H9 (cell line): ENCODE measurements at regions not wholly inside any gene's neighbourhood (a gene's known extent, or its start where the extent isn't known, plus 50 kb on each side); places are given as distances from the start of the nearest gene placed in this dataset.

Source experiments
- DNase-seq: peaks from one replicate; pipeline ENCODE4 v3.0.0-alpha.2; 2017
- H2AFZ ChIP-seq: one replicate; pipeline ENCODE4 v1.6.1; 2013; ENCODE audit warnings: mild to moderate bottlenecking, low read length, control low read depth, moderate library complexity
- H2AK5ac ChIP-seq: 2 replicates; pipeline ENCODE4 v1.6.1; 2013; ENCODE audit warnings: low read length, control low read depth, mixed read lengths; ENCODE audit not compliant: insufficient read length
- H2BK120ac ChIP-seq: one replicate; pipeline ENCODE4 v1.6.1; 2013; ENCODE audit warnings: low read depth, mild to moderate bottlenecking, low read length, control low read depth, inconsistent platforms; ENCODE audit not compliant: poor library complexity, severe bottlenecking
- H2BK12ac ChIP-seq: 2 replicates; pipeline ENCODE4 v1.6.1; 2013; ENCODE audit warnings: low read length, control low read depth, mixed read lengths, low read depth; ENCODE audit not compliant: insufficient read length
- H2BK15ac ChIP-seq: 2 replicates; pipeline ENCODE4 v1.6.1; 2013; ENCODE audit warnings: low read depth, low read length, control low read depth
- H2BK20ac ChIP-seq: one replicate; pipeline ENCODE4 v1.6.1; 2013; ENCODE audit warnings: low read depth, mild to moderate bottlenecking, low read length, control low read depth, inconsistent platforms; ENCODE audit not compliant: poor library complexity, severe bottlenecking
- H2BK5ac ChIP-seq: 2 replicates; pipeline ENCODE4 v1.6.1; 2013; ENCODE audit warnings: low read length, control low read depth, mixed read lengths; ENCODE audit not compliant: insufficient read length
- H3K14ac ChIP-seq: 2 replicates; pipeline ENCODE4 v1.6.1; 2013; ENCODE audit warnings: low read length, control low read depth; ENCODE audit not compliant: insufficient read depth
- H3K18ac ChIP-seq: 2 replicates; pipeline ENCODE4 v1.6.1; 2013; ENCODE audit warnings: low read depth, mild to moderate bottlenecking, mixed read lengths, low read length, control low read depth; ENCODE audit not compliant: insufficient read length
- H3K23ac ChIP-seq: 2 replicates; pipeline ENCODE4 v1.6.1; 2013; ENCODE audit warnings: low read length, control low read depth, mixed read lengths, low read depth; ENCODE audit not compliant: insufficient read length
- H3K23me2 ChIP-seq: 2 replicates; pipeline ENCODE4 v1.6.1; 2013; ENCODE audit warnings: low read depth, mild to moderate bottlenecking, mixed read lengths, low read length, control low read depth; ENCODE audit not compliant: insufficient read length, poor library complexity, severe bottlenecking
- H3K27ac ChIP-seq: 2 replicates; pipeline ENCODE4 v1.5.1; 2013; ENCODE audit warnings: low read length, control low read depth, mixed read lengths, low read depth; ENCODE audit not compliant: insufficient read length
- H3K27me3 ChIP-seq: 2 replicates; pipeline ENCODE4 v1.6.1; 2013; ENCODE audit warnings: low read length, control low read depth, inconsistent platforms; ENCODE audit not compliant: insufficient read depth
- H3K4ac ChIP-seq: 2 replicates; pipeline ENCODE4 v1.6.1; 2013; ENCODE audit warnings: low read depth, mild to moderate bottlenecking, control low read depth, inconsistent platforms, low read length, moderate library complexity
- H3K4me1 ChIP-seq: 2 replicates; pipeline ENCODE4 v1.6.1; 2013; ENCODE audit warnings: low read length, control low read depth, inconsistent platforms; ENCODE audit not compliant: insufficient read depth
- H3K4me2 ChIP-seq: 2 replicates; pipeline ENCODE4 v1.6.1; 2013; ENCODE audit warnings: low read length, control low read depth, mixed read lengths; ENCODE audit not compliant: insufficient read length, insufficient read depth
- H3K56ac ChIP-seq: 2 replicates; pipeline ENCODE4 v1.6.1; 2013; ENCODE audit warnings: low read depth, mild to moderate bottlenecking, mixed read lengths, low read length, control low read depth; ENCODE audit not compliant: insufficient read length
- H3K79me1 ChIP-seq: 2 replicates; pipeline ENCODE4 v1.6.1; 2013; ENCODE audit warnings: low read depth, mild to moderate bottlenecking, moderate library complexity, low read length, control low read depth, inconsistent platforms; ENCODE audit not compliant: insufficient read depth, poor library complexity, severe bottlenecking
- H3K79me2 ChIP-seq: 2 replicates; pipeline ENCODE4 v1.6.1; 2013; ENCODE audit warnings: low read length, control low read depth, inconsistent platforms; ENCODE audit not compliant: insufficient read depth
- H3K9ac ChIP-seq: 2 replicates; pipeline ENCODE4 v1.6.1; 2013; ENCODE audit warnings: low read length, control low read depth, mixed read lengths; ENCODE audit not compliant: insufficient read length; ENCODE audit errors: extremely low read depth
- H3K9me3 ChIP-seq: one replicate; pipeline ENCODE4 v1.6.1; 2013; ENCODE audit warnings: low read depth, low read length, inconsistent platforms; ENCODE audit not compliant: control insufficient read depth
- H3T11ph ChIP-seq: one replicate; pipeline ENCODE4 v1.6.1; 2013; ENCODE audit warnings: mild to moderate bottlenecking, low read length, control low read depth, inconsistent platforms
- H4K20me1 ChIP-seq: one replicate; pipeline ENCODE4 v1.6.1; 2013; ENCODE audit not compliant: control insufficient read depth, insufficient read length, insufficient read depth
- H4K5ac ChIP-seq: 2 replicates; pipeline ENCODE4 v1.6.1; 2013; ENCODE audit warnings: low read depth, mild to moderate bottlenecking, mixed read lengths, low read length, control low read depth; ENCODE audit not compliant: insufficient read length
- H4K8ac ChIP-seq: replicated peaks from 2 replicates; pipeline ENCODE4 v1.6.1; 2013; ENCODE audit warnings: low read length, control low read depth, mixed read lengths, low read depth; ENCODE audit not compliant: insufficient read length
- H4K91ac ChIP-seq: 2 replicates; pipeline ENCODE4 v1.6.1; 2013; ENCODE audit warnings: low read depth, mild to moderate bottlenecking, moderate library complexity, mixed read lengths, low read length, control low read depth; ENCODE audit not compliant: insufficient read length
- H3K27ac Mint-ChIP-seq, 3 experiments: 2 replicates in 2 of 3; 3 replicates in 1 of 3; pipeline ENCODE4 v1.8.0; 2020 to 2021; ENCODE audit warnings: mixed read lengths in 3 of 3, mild to moderate bottlenecking in 1 of 3, moderate library complexity in 1 of 3
- H3K27me3 Mint-ChIP-seq: 2 replicates; pipeline ENCODE4 v1.8.0; 2021; ENCODE audit warnings: low read depth, mild to moderate bottlenecking, moderate library complexity, mixed read lengths
- H3K36me3 Mint-ChIP-seq, 3 experiments: 2 replicates in 2 of 3; 3 replicates in 1 of 3; pipeline ENCODE4 v1.8.0; 2020 to 2021; ENCODE audit warnings: low read depth in 3 of 3, mixed read lengths in 3 of 3; ENCODE audit not compliant: insufficient read depth in 1 of 3
- H3K4me1 Mint-ChIP-seq, 2 experiments: 2 replicates each; pipeline ENCODE4 v1.8.0; 2020; ENCODE audit warnings: mixed read lengths in 2 of 2
- H3K4me3 Mint-ChIP-seq, 2 experiments: 2 replicates in 1 of 2; 3 replicates in 1 of 2; pipeline ENCODE4 v1.8.0; 2020 to 2021; ENCODE audit warnings: mild to moderate bottlenecking in 2 of 2, mixed read lengths in 2 of 2, moderate library complexity in 1 of 2
- H3K9me3 Mint-ChIP-seq, 2 experiments: 2 replicates in 1 of 2; 3 replicates in 1 of 2; pipeline ENCODE4 v1.8.0; 2020; ENCODE audit warnings: mild to moderate bottlenecking in 2 of 2, mixed read lengths in 2 of 2, moderate library complexity in 1 of 2
- whole genome bisulfite sequencing: extraction: QIAGEN DNeasy Blood & Tissue Kit; methylation state at CpG from one replicate; pipeline ENCODE4 v1.1.7; 2013; ENCODE audit warnings: missing lambda C conversion rate, low lambda C conversion rate, mixed read lengths; ENCODE audit not compliant: insufficient read length; ENCODE audit errors: extremely low coverage; 5-methylcytosine and 5-hydroxymethylcytosine counted together
- TF ChIP-seq, protein P1 (sequence below): fragments of 200-600 bp; sonication (generic); conservative IDR thresholded peaks from 3 replicates; pipeline ENCODE4 v1.8.0; 2021; ENCODE audit warnings: antibody characterized with exemption, mild to moderate bottlenecking

- Histone ChIP-seq H3K4me2 (no peak overlapping the region), H4K8ac (no peak overlapping the region), H3K4me1 (no peaks in the 10 kb centered on the region; the same call in 1 of the 2 replicates), H3K56ac (no peak overlapping the region), H3K27me3 (no peaks in the 10 kb centered on the region), H3T11ph (no peak overlapping the region), H3K18ac (no peak overlapping the region), H3K23me2 (no peaks in the 10 kb centered on the region), H2BK5ac (no peak overlapping the region), H3K27ac (no peak overlapping the region), H3K79me2 (peaks cover 1% of the 10 kb centered on the region; the same call in 1 of the 2 replicates), H3K9me3 (no peaks in the 10 kb centered on the region), H4K91ac (no peak overlapping the region), H2AFZ (no peak overlapping the region), H3K79me1 (no peaks in the 10 kb centered on the region), H2BK15ac (no peak overlapping the region), H4K20me1 (no peaks in the 10 kb centered on the region), H3K4ac (no peak overlapping the region), H2BK120ac (no peak overlapping the region), H4K5ac (no peak overlapping the region), H3K23ac (no peak overlapping the region), H2AK5ac (no peak overlapping the region), H2BK20ac (no peak overlapping the region), H2BK12ac (no peak overlapping the region), H3K14ac (no peak overlapping the region), H3K9ac (no peak overlapping the region)
- peaks cover 41 to 42% of the 10 kb centered on the region in 2 experiments for H3K4me1 Mint-ChIP-seq
- H3K27ac Mint-ChIP-seq, result peak overlapping the region in 2 of 3 experiments; percentile 66 to 95; a peak in 2 of 7 replicates
- DNase-seq, result no peak
- H3K36me3 Mint-ChIP-seq, result no peaks in the 10 kb centered on the region
- no peaks in the 10 kb centered on the region for H3K27me3 Mint-ChIP-seq
- TF ChIP-seq, protein P1, sequence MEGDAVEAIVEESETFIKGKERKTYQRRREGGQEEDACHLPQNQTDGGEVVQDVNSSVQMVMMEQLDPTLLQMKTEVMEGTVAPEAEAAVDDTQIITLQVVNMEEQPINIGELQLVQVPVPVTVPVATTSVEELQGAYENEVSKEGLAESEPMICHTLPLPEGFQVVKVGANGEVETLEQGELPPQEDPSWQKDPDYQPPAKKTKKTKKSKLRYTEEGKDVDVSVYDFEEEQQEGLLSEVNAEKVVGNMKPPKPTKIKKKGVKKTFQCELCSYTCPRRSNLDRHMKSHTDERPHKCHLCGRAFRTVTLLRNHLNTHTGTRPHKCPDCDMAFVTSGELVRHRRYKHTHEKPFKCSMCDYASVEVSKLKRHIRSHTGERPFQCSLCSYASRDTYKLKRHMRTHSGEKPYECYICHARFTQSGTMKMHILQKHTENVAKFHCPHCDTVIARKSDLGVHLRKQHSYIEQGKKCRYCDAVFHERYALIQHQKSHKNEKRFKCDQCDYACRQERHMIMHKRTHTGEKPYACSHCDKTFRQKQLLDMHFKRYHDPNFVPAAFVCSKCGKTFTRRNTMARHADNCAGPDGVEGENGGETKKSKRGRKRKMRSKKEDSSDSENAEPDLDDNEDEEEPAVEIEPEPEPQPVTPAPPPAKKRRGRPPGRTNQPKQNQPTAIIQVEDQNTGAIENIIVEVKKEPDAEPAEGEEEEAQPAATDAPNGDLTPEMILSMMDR, result no peak
- H3K4me3 Mint-ChIP-seq, result no peak overlapping the region
- H3K9me3 Mint-ChIP-seq, result no peaks in the 10 kb centered on the region
- 100% methylated on average over 1 of the region's 6 CpGs for WGBS
Observed at GRCh38 chr9:130768891-130769403, 66.1 kb upstream of the ABL1 start.
